GM13977 (cell line): ENCODE measurements at regions not wholly inside any gene's neighbourhood (a gene's known extent, or its start where the extent isn't known, plus 50 kb on each side); places are given as distances from the start of the nearest gene placed in this dataset.

Source experiments
- DNase-seq: peaks from one replicate; pipeline ENCODE4 v3.0.0; 2012; ENCODE audit warnings: low spot score
- CTCF ChIP-seq: IDR thresholded peaks from 2 replicates; pipeline ENCODE4 v1.5.1; 2012; ENCODE audit warnings: mild to moderate bottlenecking, control low read depth; ENCODE audit not compliant: insufficient read depth; ENCODE audit errors: extremely low read depth, missing control alignments
- in situ Hi-C: fragments of 300-500 bp; cut with MboI; formaldehyde crosslinking; loops from one replicate; pipeline ENCODE4 v1.12.0; 2022; ENCODE audit warnings: low sequenced_read_pairs, low pct_unique_long_range_greater_than_20kb, mixed read lengths, inconsistent platforms; ENCODE audit not compliant: unreplicated experiment

- in situ Hi-C loops, result no loop called here
- no peak for DNase-seq
- no peak for TF ChIP-seq CTCF
Measured at GRCh38 chr16:88298181-88298832, 84.5 kb upstream of the ZNF469 start.

GRCh38 chr16:88298833-88299745 is 83.7 kb upstream of the ZNF469 start:
- in situ Hi-C loops, result no loop called here
- no peak for DNase-seq
- TF ChIP-seq CTCF, result no peak

- TF ChIP-seq CTCF, result no peak
- DNase-seq, result no peak
- in situ Hi-C loops, result no loop called here
Measured at GRCh38 chr16:88299751-88300462, 82.9 kb upstream of the ZNF469 start.

- TF ChIP-seq CTCF, result no peak
- in situ Hi-C loops, result no loop called here
- no peak for DNase-seq
Measured at GRCh38 chr16:88300463-88300835, 82.3 kb upstream of the ZNF469 start.

- in situ Hi-C loops, result no loop called here
- no peak for TF ChIP-seq CTCF
- DNase-seq, result no peak
Measured at GRCh38 chr16:88301431-88301830, 81.3 kb upstream of the ZNF469 start.

- in situ Hi-C loops, result no loop called here
- no peak for DNase-seq
- TF ChIP-seq CTCF, result no peak
Measured at GRCh38 chr16:88301886-88302285, 80.9 kb upstream of the ZNF469 start.
